ENCODE measurements at regions not wholly inside any gene's neighbourhood (a gene's known extent, or its start where the extent isn't known, plus 50 kb on each side); places are given as distances from the start of the nearest gene placed in this dataset.

DNA sequence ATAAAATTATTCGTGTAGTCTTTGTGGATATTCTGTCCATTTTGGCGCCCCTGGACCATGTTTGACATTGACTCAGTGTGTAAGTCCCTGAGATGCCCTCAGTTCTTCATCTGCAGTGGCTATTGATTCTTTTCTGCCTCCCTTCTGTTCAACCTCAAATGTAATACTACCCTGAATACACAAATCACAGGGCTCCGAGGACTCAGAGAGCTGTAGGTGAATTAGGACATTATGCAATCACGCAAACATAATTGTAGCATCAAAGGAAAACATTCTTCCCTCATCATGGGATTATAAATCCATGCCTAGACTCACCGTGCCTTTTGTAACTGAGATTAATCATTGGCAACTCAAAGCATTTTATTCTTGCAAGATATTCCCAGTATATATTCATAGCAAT is 161.4 kb upstream of the PACRGL start:
- TF ChIP-seq CTCF (conservative IDR thresholded peaks at IDR 0.05; ENCODE audit: low read depth, low read length): no peak
- no peak for TF ChIP-seq EZH2 (IDR thresholded peaks at IDR 0.05; ENCODE audit: low read length, unreplicated experiment)
